Esophagus squamous epithelium (tissue), 5 donors: ENCODE measurements at regions not wholly inside any gene's neighbourhood (a gene's known extent, or its start where the extent isn't known, plus 50 kb on each side); places are given as distances from the start of the nearest gene placed in this dataset.
"Not testable (repeated sequence)": the region's sequence is repeated elsewhere in the genome, so short reads cannot be mapped to it uniquely, and the experiment has no call there.

Experiments used
- DNase-seq: peaks from one replicate; lab custom pipeline; 2025; lab: John Stamatoyannopoulos, UW
- H3K27ac ChIP-seq, 4 donors: fragments of 200-600 bp; sonication (generic); one replicate each; pipeline ENCODE4 v1.5.1; 2016 to 2019; ENCODE audit warnings: mild to moderate bottlenecking in 1 of 4
- H3K27me3 ChIP-seq, 4 donors: fragments of 200-600 bp; sonication (generic); 1 replicate in 3 of 4; 2 replicates in 1 of 4; pipeline versions ENCODE4 v1.5.1 to v1.6.0; 2017 to 2021; ENCODE audit warnings: antibody characterized with exemption in 1 of 4
- H3K36me3 ChIP-seq, 3 donors: fragments of 200-600 bp; sonication (generic); one replicate each; pipeline ENCODE4 v1.5.1; 2016 to 2019
- H3K4me1 ChIP-seq, 3 donors: fragments of 200-600 bp; sonication (generic); one replicate each; pipeline ENCODE4 v1.5.1; 2017 to 2019
- H3K4me3 ChIP-seq, 4 donors: fragments of 200-600 bp; sonication (generic); 1 replicate in 3 of 4; 2 replicates in 1 of 4; pipeline ENCODE4 v1.5.1; 2016 to 2019; ENCODE audit warnings: mild to moderate bottlenecking in 2 of 4, moderate library complexity in 1 of 4
- H3K9me3 ChIP-seq, 3 donors: fragments of 200-600 bp; sonication (generic); one replicate each; pipeline ENCODE4 v1.5.1; 2016 to 2019
- CTCF ChIP-seq, 6 experiments: fragments of 450-650 bp in 4 of 6; fragments of 200-600 bp in 2 of 6; sonication (generic) in 2 of 6; IDR thresholded peaks; one replicate each; pipeline ENCODE4 v1.5.1; 2016 to 2019; ENCODE audit warnings: antibody characterized with exemption in 6 of 6, mild to moderate bottlenecking in 4 of 6, moderate library complexity in 4 of 6
- POLR2A ChIP-seq, 4 donors: fragments of 450-650 bp; IDR thresholded peaks; one replicate each; pipeline ENCODE4 v1.6.1; 2017; ENCODE audit warnings: antibody characterized with exemption in 4 of 4, mild to moderate bottlenecking in 4 of 4, moderate library complexity in 3 of 4
- WGBS, 2 donors: methylation state at CpG; one replicate each; pipeline ENCODE4 v1.1.5; 2018; 5-methylcytosine and 5-hydroxymethylcytosine counted together
- intact Hi-C: fragments of 100-400 bp; cut with DNase I; formaldehyde crosslinking; loops from one replicate; pipeline ENCODE4 v1.15.0; 2022
- donor health status: DM: yes; HTN: yes; CAD: no.

- H3K4me1 ChIP-seq: peaks cover 0 to 17% (median 7%) of the 10 kb centered on the region in 3 donors
- H3K27me3 ChIP-seq: no peaks in the 10 kb centered on the region
- no peaks in the 10 kb centered on the region for H3K36me3 ChIP-seq
- no peak for DNase-seq
- intact Hi-C loops: no loop called here
- no peak overlapping the region for H3K27ac ChIP-seq
- no peak overlapping the region for H3K4me3 ChIP-seq
- WGBS, 2 donors: 20 to 31% methylated on average over 2 of the region's 2 CpGs
- no peaks in the 10 kb centered on the region for H3K9me3 ChIP-seq
- TF ChIP-seq CTCF (IDR thresholded peaks at IDR 0.05): no peak
- TF ChIP-seq POLR2A (IDR thresholded peaks at IDR 0.05): no peak
These were observed 250.2 kb upstream of the PTGER4 start for GRCh38 chr5:40429258-40430100.

- Histone ChIP-seq H3K9me3 (no peaks in the 10 kb centered on the region), H3K4me3 (no peak overlapping the region), H3K4me1 (peaks cover 0 to 17% (median 7%) of the 10 kb centered on the region in 3 donors), H3K27ac (no peak overlapping the region), H3K27me3 (no peaks in the 10 kb centered on the region), H3K36me3 (no peaks in the 10 kb centered on the region)
- no peak for TF ChIP-seq CTCF (IDR thresholded peaks at IDR 0.05)
- TF ChIP-seq POLR2A (IDR thresholded peaks at IDR 0.05): no peak
- DNase-seq: no peak
- WGBS, 2 donors: 88 to 90% methylated on average over 4 of the region's 4 CpGs
- intact Hi-C loops: no loop called here
These were observed 250.9 kb upstream of the PTGER4 start for GRCh38 chr5:40428815-40429214.

GRCh38 chr5:40428126-40428525, 251.6 kb upstream of the PTGER4 start:
- Histone ChIP-seq H3K27me3 (no peaks in the 10 kb centered on the region), H3K27ac (no peak overlapping the region), H3K4me3 (no peak overlapping the region), H3K9me3 (no peaks in the 10 kb centered on the region), H3K36me3 (no peaks in the 10 kb centered on the region), H3K4me1 (peaks cover 0 to 17% (median 7%) of the 10 kb centered on the region in 3 donors)
- 28 to 29% methylated on average over 1 of the region's 1 CpG for WGBS, 2 donors
- intact Hi-C loops: no loop called here
- TF ChIP-seq CTCF (IDR thresholded peaks at IDR 0.05) (no peak), POLR2A (IDR thresholded peaks at IDR 0.05) (no peak)
- DNase-seq: no peak

GRCh38 chr5:40417046-40417810, 262.5 kb upstream of the PTGER4 start:
- H3K36me3 ChIP-seq, H3K27ac ChIP-seq, DNase-seq, intact Hi-C loops, H3K9me3 ChIP-seq, H3K4me1 ChIP-seq, H3K27me3 ChIP-seq, H3K4me3 ChIP-seq: not testable (repeated sequence)
- 89% methylated on average over 8 of the region's 8 CpGs for WGBS, 2 donors

GRCh38 chr5:40416588-40416987, 263.1 kb upstream of the PTGER4 start:
- no peaks in the 10 kb centered on the region for H3K27me3 ChIP-seq
- intact Hi-C loops: no loop called here
- no peak overlapping the region for H3K4me3 ChIP-seq
- TF ChIP-seq CTCF (IDR thresholded peaks at IDR 0.05): no peak
- TF ChIP-seq POLR2A (IDR thresholded peaks at IDR 0.05): no peak
- no peaks in the 10 kb centered on the region for H3K36me3 ChIP-seq
- no peak overlapping the region for H3K27ac ChIP-seq
- H3K9me3 ChIP-seq: no peaks in the 10 kb centered on the region
- no peak for DNase-seq
- H3K4me1 ChIP-seq: peaks cover 0 to 5% (median 5%) of the 10 kb centered on the region in 3 donors
